ENCODE measurements at regions not wholly inside any gene's neighbourhood (a gene's known extent, or its start where the extent isn't known, plus 50 kb on each side); places are given as distances from the start of the nearest gene placed in this dataset.

GRCh38 chr5:98099448-98100105 lies 673.9 kb upstream of the RGMB start:
- H3K9me3 Mint-ChIP-seq = no peaks in the 10 kb centered on the region
- no peaks in the 10 kb centered on the region for H3K27me3 Mint-ChIP-seq

GRCh38 chr5:98101131-98101530 lies 672.3 kb upstream of the RGMB start:
- no peak overlapping the region for H3K27ac Mint-ChIP-seq
- no peak overlapping the region for H3K4me3 Mint-ChIP-seq
- H3K9me3 Mint-ChIP-seq = no peaks in the 10 kb centered on the region
- no peaks in the 10 kb centered on the region for H3K27me3 Mint-ChIP-seq
- H3K36me3 Mint-ChIP-seq = no peaks in the 10 kb centered on the region
- H3K4me1 Mint-ChIP-seq = no peaks in the 10 kb centered on the region

More at GRCh38 chr5:98099448-98100105, 673.9 kb upstream of the RGMB start:
- Mint-ChIP-seq H3K4me1 (no peaks in the 10 kb centered on the region), H3K4me3 (no peak overlapping the region), H3K36me3 (no peaks in the 10 kb centered on the region), H3K27ac (no peak overlapping the region)

DNA sequence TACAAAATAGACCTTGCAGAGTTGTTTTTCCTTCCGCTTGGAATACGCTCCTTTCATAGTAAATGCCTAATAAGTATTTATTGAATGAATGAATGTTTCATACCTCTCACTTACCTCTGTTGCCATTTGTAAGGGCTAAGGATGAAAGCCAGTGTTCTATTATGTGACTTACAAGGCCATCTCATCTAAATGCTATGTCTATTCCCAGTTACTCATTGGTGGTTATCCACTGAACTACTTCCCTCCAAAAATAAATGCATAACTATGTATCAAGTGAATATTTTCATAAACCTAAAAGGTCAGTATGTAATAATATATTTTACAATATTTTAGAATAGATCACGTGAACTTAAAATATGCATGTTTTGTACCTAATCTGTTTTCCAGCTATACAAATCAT lies 670.5 kb upstream of the RGMB start:
- Mint-ChIP-seq H3K36me3 (no peaks in the 10 kb centered on the region), H3K27me3 (no peaks in the 10 kb centered on the region), H3K4me1 (no peaks in the 10 kb centered on the region), H3K4me3 (no peak overlapping the region), H3K27ac (no peak overlapping the region), H3K9me3 (no peaks in the 10 kb centered on the region)

- H3K27ac Mint-ChIP-seq = no peak overlapping the region
- H3K9me3 Mint-ChIP-seq = no peaks in the 10 kb centered on the region
- H3K27me3 Mint-ChIP-seq = no peaks in the 10 kb centered on the region
- H3K4me3 Mint-ChIP-seq = no peak overlapping the region
- no peaks in the 10 kb centered on the region for H3K36me3 Mint-ChIP-seq
- no peaks in the 10 kb centered on the region for H3K4me1 Mint-ChIP-seq
Observed at GRCh38 chr5:98103807-98104206, 669.7 kb upstream of the RGMB start.

DNA sequence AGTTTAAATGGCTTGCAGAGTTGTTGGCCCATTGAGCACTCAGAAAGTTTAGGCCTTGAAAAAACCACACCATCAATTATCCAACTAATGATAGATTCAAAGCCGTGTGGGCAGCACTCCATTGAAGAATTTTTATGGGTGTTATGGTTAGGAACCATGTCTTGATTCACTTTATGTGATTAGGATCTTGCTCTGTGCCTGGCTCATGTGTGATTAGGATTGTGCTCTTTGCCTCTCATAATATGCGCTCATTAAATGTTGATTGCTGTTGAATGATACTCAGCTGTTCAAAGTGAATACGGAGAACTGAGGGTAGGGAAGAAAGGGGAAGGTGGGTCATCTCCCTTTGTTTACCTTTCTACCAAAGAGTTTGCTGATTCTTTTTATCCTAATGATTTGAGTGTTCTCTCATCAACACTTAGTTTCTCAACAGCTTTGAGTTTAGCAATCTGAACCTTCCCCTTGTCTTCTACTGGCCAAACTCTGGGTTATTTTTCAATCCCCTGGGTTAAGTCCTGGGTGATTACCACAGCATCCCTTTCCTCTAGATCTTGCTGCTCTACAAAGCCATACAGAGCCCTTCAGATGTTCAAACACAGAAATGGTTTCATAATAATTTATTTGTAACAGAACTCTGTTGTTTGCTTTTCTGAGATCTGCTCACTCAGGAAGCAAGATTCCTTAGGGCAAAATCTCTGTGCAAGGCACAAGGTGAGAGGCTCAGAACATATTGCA lies 668.8 kb upstream of the RGMB start:
- H3K27ac Mint-ChIP-seq = no peak overlapping the region
- H3K9me3 Mint-ChIP-seq = no peaks in the 10 kb centered on the region
- H3K36me3 Mint-ChIP-seq = no peaks in the 10 kb centered on the region
- H3K27me3 Mint-ChIP-seq = no peaks in the 10 kb centered on the region
- H3K4me3 Mint-ChIP-seq = no peak overlapping the region
- H3K4me1 Mint-ChIP-seq = no peaks in the 10 kb centered on the region

DNA sequence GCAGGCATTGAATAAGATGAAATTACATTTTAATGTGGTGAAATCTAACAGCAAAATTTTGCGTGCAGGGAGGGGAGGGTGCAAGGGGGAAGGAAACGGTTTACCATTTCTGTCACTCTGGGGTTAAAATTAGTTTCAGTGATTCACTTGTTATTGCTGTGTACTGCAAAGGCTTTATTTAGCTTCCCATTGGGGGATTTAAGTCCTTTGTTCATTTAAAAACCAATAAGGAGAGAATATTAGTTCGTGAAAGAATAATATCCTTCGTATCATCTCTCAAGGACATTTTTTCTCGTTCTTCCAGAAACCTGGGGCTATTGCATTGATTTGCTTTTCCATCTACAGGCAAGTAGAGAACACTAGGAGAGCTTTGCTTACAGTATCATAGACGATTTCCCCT lies 667.8 kb upstream of the RGMB start:
- H3K27ac Mint-ChIP-seq = no peak overlapping the region
- no peak overlapping the region for H3K4me3 Mint-ChIP-seq
- H3K4me1 Mint-ChIP-seq = no peaks in the 10 kb centered on the region
- H3K27me3 Mint-ChIP-seq = no peaks in the 10 kb centered on the region
- H3K36me3 Mint-ChIP-seq = no peaks in the 10 kb centered on the region
- H3K9me3 Mint-ChIP-seq = no peaks in the 10 kb centered on the region

DNA sequence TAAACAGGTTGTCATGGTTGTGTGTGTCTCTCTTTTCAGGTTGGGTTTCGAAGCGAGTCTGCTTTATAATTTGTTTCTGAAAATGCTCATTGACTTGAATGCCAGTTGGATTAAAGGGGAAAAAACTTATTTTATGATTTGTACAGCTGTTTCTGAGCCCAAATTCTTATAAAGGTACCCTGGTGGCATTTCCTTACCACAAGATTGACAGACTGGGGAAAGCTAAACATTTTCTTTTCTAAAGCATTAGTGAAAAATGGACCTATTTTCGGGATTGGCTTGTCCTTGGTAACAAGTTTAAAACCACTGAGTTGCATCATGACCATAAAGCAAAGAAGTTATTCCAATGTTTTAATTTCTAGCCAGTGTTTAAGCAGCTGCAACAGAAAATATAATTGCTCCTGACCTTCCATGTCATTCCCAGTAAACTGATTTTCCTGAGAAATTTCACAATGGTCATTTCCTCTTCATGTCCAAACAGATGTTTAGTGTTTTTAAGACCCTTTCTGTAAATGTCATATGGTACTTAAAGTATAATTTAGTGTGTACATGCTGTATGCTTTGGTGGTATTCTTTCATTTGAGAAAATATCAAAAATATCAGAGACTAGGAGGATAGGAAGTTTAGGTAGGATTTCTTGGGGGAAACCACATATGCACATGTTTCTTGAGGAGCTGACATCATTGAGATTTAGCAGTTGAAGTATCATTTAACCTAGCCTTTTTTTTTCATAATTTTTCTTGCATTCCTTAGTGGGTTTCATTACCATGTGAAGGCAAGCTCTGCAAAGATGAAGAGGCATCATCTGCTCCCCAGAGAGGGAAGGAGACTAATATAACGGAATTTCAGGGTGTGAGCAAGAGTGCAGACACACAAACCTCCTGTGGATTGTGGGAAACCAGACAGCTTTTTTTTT lies 667.1 kb upstream of the RGMB start:
- Mint-ChIP-seq H3K4me1 (no peaks in the 10 kb centered on the region), H3K27ac (peak overlapping the region; percentile 19), H3K9me3 (no peaks in the 10 kb centered on the region)

DNA sequence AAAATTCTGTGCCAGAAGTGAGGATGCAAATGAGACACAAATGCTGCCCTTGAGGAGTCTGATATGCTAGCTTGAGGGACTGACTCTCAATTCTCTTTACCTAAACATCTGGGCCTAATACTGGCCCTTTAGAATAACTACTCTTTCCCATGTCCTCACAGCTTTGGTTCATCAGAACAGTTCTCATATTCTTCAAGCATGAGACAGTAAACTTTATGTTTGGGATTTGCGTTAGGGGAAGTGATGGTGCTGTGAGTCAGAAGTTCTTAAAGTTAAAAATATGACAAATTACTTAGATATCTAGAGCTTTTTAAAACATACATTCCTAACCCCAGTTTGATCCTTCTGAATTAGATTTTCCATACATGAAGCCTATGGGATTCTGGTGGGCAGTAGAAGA lies 665.0 kb upstream of the RGMB start:
- no peak overlapping the region for H3K4me3 Mint-ChIP-seq
- no peaks in the 10 kb centered on the region for H3K4me1 Mint-ChIP-seq
- no peaks in the 10 kb centered on the region for H3K36me3 Mint-ChIP-seq
- H3K27me3 Mint-ChIP-seq = no peaks in the 10 kb centered on the region
- no peaks in the 10 kb centered on the region for H3K9me3 Mint-ChIP-seq
- H3K27ac Mint-ChIP-seq = no peak overlapping the region

More for the DNA sequence above, 667.1 kb upstream of the RGMB start:
- no peak overlapping the region for H3K4me3 Mint-ChIP-seq
- no peaks in the 10 kb centered on the region for H3K27me3 Mint-ChIP-seq
- no peaks in the 10 kb centered on the region for H3K36me3 Mint-ChIP-seq

- Mint-ChIP-seq H3K4me3 (no peak overlapping the region), H3K27me3 (no peaks in the 10 kb centered on the region), H3K27ac (no peak overlapping the region)
Observed at GRCh38 chr5:98109561-98110006, 663.9 kb upstream of the RGMB start.

DNA sequence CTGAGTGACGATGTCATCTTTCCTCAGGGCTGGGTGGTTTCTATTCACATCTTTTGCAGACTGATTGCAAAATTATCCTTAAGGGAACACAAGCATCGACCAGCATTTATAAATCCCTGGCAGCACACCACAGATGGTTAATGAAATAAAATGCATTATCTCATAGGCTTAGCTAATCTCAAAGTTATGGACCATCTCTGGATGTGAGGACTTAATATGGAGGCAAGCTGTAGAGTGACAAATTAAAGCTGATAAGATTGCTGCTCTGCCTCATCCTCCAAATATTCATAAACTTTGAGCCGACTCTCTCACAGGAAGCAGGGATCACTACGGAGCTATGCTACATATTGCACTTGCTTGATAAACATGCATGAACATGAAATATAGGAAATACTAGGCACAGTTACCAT lies 663.2 kb upstream of the RGMB start:
- no peaks in the 10 kb centered on the region for H3K4me1 Mint-ChIP-seq
- H3K27me3 Mint-ChIP-seq = no peaks in the 10 kb centered on the region
- H3K9me3 Mint-ChIP-seq = no peaks in the 10 kb centered on the region
- no peaks in the 10 kb centered on the region for H3K36me3 Mint-ChIP-seq
- no peak overlapping the region for H3K4me3 Mint-ChIP-seq
- no peak overlapping the region for H3K27ac Mint-ChIP-seq

More at GRCh38 chr5:98109561-98110006, 663.9 kb upstream of the RGMB start:
- H3K4me1 Mint-ChIP-seq = no peaks in the 10 kb centered on the region
- H3K36me3 Mint-ChIP-seq = no peaks in the 10 kb centered on the region
- no peaks in the 10 kb centered on the region for H3K9me3 Mint-ChIP-seq

DNA sequence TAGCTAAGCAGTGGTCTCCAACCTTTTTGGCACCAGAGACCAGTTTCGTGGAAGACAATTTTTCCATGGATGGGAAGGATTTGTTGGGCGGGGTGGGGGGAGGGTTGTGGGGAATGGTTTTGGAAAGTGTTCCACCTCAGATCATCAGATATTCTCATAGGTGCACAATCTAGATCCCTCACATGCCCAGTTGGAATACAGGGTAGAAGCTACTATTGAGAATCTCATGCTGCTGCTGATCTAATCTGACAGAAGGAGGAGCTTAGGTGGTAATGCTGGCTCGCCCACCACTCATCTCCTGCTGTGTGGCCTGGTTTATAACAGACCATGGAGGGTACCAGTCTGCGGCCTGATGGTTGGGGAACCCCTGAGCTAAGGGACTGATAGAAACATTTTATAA lies 662.7 kb upstream of the RGMB start:
- Mint-ChIP-seq H3K36me3 (no peaks in the 10 kb centered on the region), H3K27ac (no peak overlapping the region), H3K4me3 (no peak overlapping the region), H3K27me3 (no peaks in the 10 kb centered on the region), H3K9me3 (no peaks in the 10 kb centered on the region), H3K4me1 (no peaks in the 10 kb centered on the region)

GRCh38 chr5:98111686-98112085 lies 661.8 kb upstream of the RGMB start:
- H3K4me1 Mint-ChIP-seq = no peaks in the 10 kb centered on the region
- peaks cover 1% of the 10 kb centered on the region for H3K27me3 Mint-ChIP-seq
- H3K27ac Mint-ChIP-seq = no peak overlapping the region
- H3K9me3 Mint-ChIP-seq = no peaks in the 10 kb centered on the region
- H3K4me3 Mint-ChIP-seq = no peak overlapping the region
- no peaks in the 10 kb centered on the region for H3K36me3 Mint-ChIP-seq

DNA sequence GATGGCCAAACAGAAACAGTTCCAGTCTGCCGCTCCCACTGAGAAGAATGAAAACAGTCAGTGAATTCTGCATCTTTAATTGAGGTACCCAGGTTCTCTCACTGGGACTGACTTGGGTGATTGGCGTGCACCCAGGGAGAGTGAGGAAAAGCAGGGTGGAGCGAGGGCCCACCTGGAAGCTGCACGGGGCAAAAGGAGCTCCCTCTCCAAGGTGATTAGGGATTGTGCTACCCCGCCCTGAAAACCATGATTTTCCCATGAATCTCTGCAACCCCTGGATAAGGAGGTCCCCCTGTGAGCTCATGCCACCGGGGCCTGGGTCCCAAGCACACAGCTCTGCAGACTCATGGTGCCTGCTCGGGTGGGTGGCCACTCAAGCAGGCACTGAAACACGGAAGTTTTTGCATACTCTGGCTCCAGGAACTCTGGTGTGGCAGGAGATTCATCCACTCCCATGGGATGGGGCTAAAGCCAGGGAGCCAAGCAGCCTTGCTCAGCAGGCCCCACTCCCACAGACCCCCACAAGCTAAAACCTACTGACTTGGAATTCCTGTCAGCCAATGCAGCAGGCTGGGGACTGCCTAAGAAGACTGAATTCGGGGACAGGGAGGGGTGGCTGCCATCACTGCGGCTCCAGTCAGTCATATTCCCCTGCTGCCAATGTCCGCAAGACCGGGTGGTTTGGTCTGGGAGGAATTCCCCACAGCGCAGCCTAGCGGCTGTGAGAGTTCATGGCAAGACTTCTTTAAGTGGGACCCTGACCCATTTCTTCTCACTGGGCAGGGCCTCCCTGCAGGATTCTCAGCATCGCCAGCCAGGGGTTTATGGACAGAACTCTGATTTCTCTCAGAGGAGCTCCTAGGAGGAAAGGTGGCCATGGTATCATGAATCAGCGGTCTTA lies 652.2 kb upstream of the RGMB start:
- no peaks in the 10 kb centered on the region for H3K4me1 Mint-ChIP-seq
- H3K4me3 Mint-ChIP-seq = no peak overlapping the region
- peaks cover 3% of the 10 kb centered on the region for H3K27me3 Mint-ChIP-seq
- H3K9me3 Mint-ChIP-seq = no peaks in the 10 kb centered on the region
- H3K36me3 Mint-ChIP-seq = no peaks in the 10 kb centered on the region
- no peak overlapping the region for H3K27ac Mint-ChIP-seq

DNA sequence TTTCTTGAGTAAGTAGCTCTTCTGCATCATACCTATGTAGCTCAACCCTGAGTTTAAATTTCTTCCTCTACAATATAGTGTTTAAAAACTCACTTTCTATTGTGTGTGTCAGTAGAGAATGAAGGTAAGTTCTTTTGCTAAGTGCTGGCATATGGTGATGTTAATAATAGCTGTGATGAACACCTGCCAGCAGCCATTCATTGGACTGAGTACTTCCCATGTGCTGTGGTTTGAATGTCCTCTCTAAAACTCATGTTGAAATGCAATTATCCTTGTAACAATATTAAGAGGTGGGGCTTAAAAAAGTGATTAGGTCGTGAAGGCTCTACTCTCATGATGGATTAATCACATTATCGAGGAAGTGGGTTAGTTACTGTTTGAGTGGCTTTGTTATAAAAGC lies 645.2 kb upstream of the RGMB start:
- no peaks in the 10 kb centered on the region for H3K4me1 Mint-ChIP-seq
- no peaks in the 10 kb centered on the region for H3K36me3 Mint-ChIP-seq
- H3K27me3 Mint-ChIP-seq = peaks cover 3% of the 10 kb centered on the region
- no peaks in the 10 kb centered on the region for H3K9me3 Mint-ChIP-seq
- no peak overlapping the region for H3K27ac Mint-ChIP-seq
- no peak overlapping the region for H3K4me3 Mint-ChIP-seq

DNA sequence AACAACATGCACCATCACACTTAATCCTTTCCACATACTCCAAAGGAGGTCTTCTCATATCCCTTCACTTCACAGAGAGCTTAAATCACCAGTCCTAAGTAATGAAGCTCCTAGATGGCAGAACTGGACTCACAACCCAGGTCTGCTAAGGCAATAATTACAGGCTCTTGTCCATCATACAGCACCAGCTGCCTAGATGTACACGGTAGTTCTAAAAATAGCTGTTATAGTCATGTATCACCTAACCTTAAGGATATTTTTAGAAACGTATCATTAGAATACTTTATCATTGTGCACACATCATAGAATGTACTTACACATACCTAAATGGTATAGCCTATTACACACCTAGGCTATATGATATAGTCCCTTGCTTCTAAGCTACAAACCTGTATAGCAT lies 644.6 kb upstream of the RGMB start:
- H3K27me3 Mint-ChIP-seq = peaks cover 1% of the 10 kb centered on the region
- no peaks in the 10 kb centered on the region for H3K9me3 Mint-ChIP-seq

More for the DNA sequence above, 644.6 kb upstream of the RGMB start:
- Mint-ChIP-seq H3K4me3 (no peak overlapping the region), H3K4me1 (no peaks in the 10 kb centered on the region), H3K27ac (no peak overlapping the region), H3K36me3 (no peaks in the 10 kb centered on the region)
